Neuronal stem cell (in vitro differentiated cells): ENCODE measurements at regions not wholly inside any gene's neighbourhood (a gene's known extent, or its start where the extent isn't known, plus 50 kb on each side); places are given as distances from the start of the nearest gene placed in this dataset.

Source experiments
- DNase-seq: peaks from one replicate; pipeline ENCODE4 v3.0.0-alpha.2; 2013; ENCODE audit warnings: low spot score
- H2AFZ ChIP-seq: one replicate; pipeline ENCODE4 v1.6.1; 2013; ENCODE audit warnings: mild to moderate bottlenecking, low read length, inconsistent platforms
- H2AK5ac ChIP-seq: 2 replicates; pipeline ENCODE4 v1.6.1; 2013; ENCODE audit warnings: low read depth, mild to moderate bottlenecking, inconsistent platforms, low read length, moderate library complexity, mixed read lengths
- H2BK120ac ChIP-seq: 2 replicates; pipeline ENCODE4 v1.6.1; 2013; ENCODE audit warnings: low read depth, mild to moderate bottlenecking, inconsistent platforms, low read length, moderate library complexity, mixed read lengths
- H2BK12ac ChIP-seq: one replicate; pipeline ENCODE4 v1.6.1; 2013; ENCODE audit warnings: low read length, inconsistent platforms
- H2BK15ac ChIP-seq: 2 replicates; pipeline ENCODE4 v1.6.1; 2013; ENCODE audit warnings: mild to moderate bottlenecking, low read length, inconsistent platforms, mixed read lengths
- H2BK5ac ChIP-seq: one replicate; pipeline ENCODE4 v1.6.1; 2013; ENCODE audit warnings: inconsistent platforms, mild to moderate bottlenecking, low read length, moderate library complexity
- H3K14ac ChIP-seq: one replicate; pipeline ENCODE4 v1.6.1; 2013; ENCODE audit warnings: low read length, inconsistent platforms
- H3K18ac ChIP-seq: 2 replicates; pipeline ENCODE4 v1.6.1; 2013; ENCODE audit warnings: low read length, inconsistent platforms
- H3K23ac ChIP-seq: 2 replicates; pipeline ENCODE4 v1.6.1; 2013; ENCODE audit warnings: low read depth, mild to moderate bottlenecking, mixed read lengths, low read length, inconsistent platforms; ENCODE audit not compliant: poor library complexity
- H3K27ac ChIP-seq: replicated peaks from 3 replicates; pipeline ENCODE4 v1.5.1; 2013; ENCODE audit warnings: low read length, inconsistent platforms
- H3K27me3 ChIP-seq, 3 experiments: 2 replicates each; pipeline ENCODE4 v1.6.1; 2013; ENCODE audit warnings: low read length in 3 of 3, mild to moderate bottlenecking in 2 of 3, inconsistent platforms in 1 of 3, low read depth in 1 of 3, mixed read lengths in 1 of 3, moderate library complexity in 1 of 3; ENCODE audit not compliant: control insufficient read depth in 3 of 3, insufficient read depth in 3 of 3
- H3K36me3 ChIP-seq, 2 donors: replicated peaks in 1 of 2; 2 replicates each; pipeline ENCODE4 v1.6.1; 2013; ENCODE audit warnings: low read length in 2 of 2; ENCODE audit not compliant: control insufficient read depth in 2 of 2, insufficient read depth in 2 of 2
- H3K4ac ChIP-seq: 2 replicates; pipeline ENCODE4 v1.6.1; 2013; ENCODE audit warnings: inconsistent platforms, mild to moderate bottlenecking, low read length, moderate library complexity
- H3K4me1 ChIP-seq, 2 donors: 1 replicate in 1 of 2; 2 replicates in 1 of 2; pipeline ENCODE4 v1.6.1; 2013; ENCODE audit warnings: low read length in 2 of 2, low read depth in 1 of 2; ENCODE audit not compliant: control insufficient read depth in 2 of 2, insufficient read depth in 1 of 2
- H3K4me2 ChIP-seq: one replicate; pipeline ENCODE4 v1.6.1; 2013; ENCODE audit warnings: mild to moderate bottlenecking, low read length, inconsistent platforms; ENCODE audit not compliant: insufficient read depth, poor library complexity, severe bottlenecking
- H3K4me3 ChIP-seq, 2 donors: 2 replicates each; pipeline ENCODE4 v1.5.1; 2013; ENCODE audit warnings: low read length in 2 of 2, mild to moderate bottlenecking in 2 of 2, inconsistent platforms in 1 of 2, moderate library complexity in 1 of 2
- H3K79me1 ChIP-seq: one replicate; pipeline ENCODE4 v1.6.1; 2013; ENCODE audit warnings: low read depth, mild to moderate bottlenecking, inconsistent platforms, low read length, moderate library complexity
- H3K9ac ChIP-seq: one replicate; pipeline ENCODE4 v1.6.1; 2013; ENCODE audit warnings: mild to moderate bottlenecking, low read depth, low read length, inconsistent platforms; ENCODE audit not compliant: poor library complexity
- H3K9me3 ChIP-seq, 2 donors: replicated peaks in 1 of 2; 2 replicates each; pipeline versions ENCODE3 to v1.6.1; 2013; ENCODE audit warnings: low read length in 2 of 2, mild to moderate bottlenecking in 2 of 2, inconsistent platforms in 1 of 2, low read depth in 1 of 2, mixed read lengths in 1 of 2, moderate library complexity in 1 of 2; ENCODE audit not compliant: control insufficient read depth in 2 of 2, insufficient read depth in 1 of 2
- H4K8ac ChIP-seq: one replicate; pipeline ENCODE4 v1.6.1; 2013; ENCODE audit warnings: low read depth, mild to moderate bottlenecking, inconsistent platforms, low read length, moderate library complexity
- H4K91ac ChIP-seq: one replicate; pipeline ENCODE4 v1.6.1; 2013; ENCODE audit warnings: low read length, low read depth, mild to moderate bottlenecking, inconsistent platforms; ENCODE audit not compliant: poor library complexity
- WGBS, 2 donors: extraction: QIAGEN DNeasy Blood & Tissue Kit; methylation state at CpG; one replicate each; pipeline ENCODE4 v1.1.7; 2013; ENCODE audit warnings: missing lambda C conversion rate in 2 of 2, mixed read lengths in 1 of 2; ENCODE audit not compliant: insufficient read length in 2 of 2, insufficient replicate concordance in 1 of 2; ENCODE audit errors: extremely low coverage in 2 of 2; 5-methylcytosine and 5-hydroxymethylcytosine counted together

GRCh38 chr3:132265488-132265887 is 51.7 kb upstream of the ACP3 start:
- H3K4me1 ChIP-seq: no peaks in the 10 kb centered on the region
- H3K36me3 ChIP-seq: no peaks in the 10 kb centered on the region
- H4K8ac ChIP-seq: no peak overlapping the region
- no peak overlapping the region for H2BK12ac ChIP-seq
- no peak overlapping the region for H3K4ac ChIP-seq
- peaks cover 0 to 3% of the 10 kb centered on the region in 2 donors for H3K9me3 ChIP-seq
- H2BK15ac ChIP-seq: no peak overlapping the region
- peaks cover 2% of the 10 kb centered on the region for H3K79me1 ChIP-seq
- H3K27me3 ChIP-seq: no peaks in the 10 kb centered on the region
- no CpG with 5 or more reads among the region's 3 CpGs for WGBS, 2 donors
- H4K91ac ChIP-seq: no peak overlapping the region
- H3K9ac ChIP-seq: no peak overlapping the region
- no peak overlapping the region for H3K27ac ChIP-seq
- no peak overlapping the region for H3K18ac ChIP-seq
- no peak overlapping the region for H3K23ac ChIP-seq
- no peak overlapping the region for H3K4me3 ChIP-seq
- no peak overlapping the region for H3K4me2 ChIP-seq
- H3K14ac ChIP-seq: no peak overlapping the region
- H2BK120ac ChIP-seq: no peak overlapping the region
- H2BK5ac ChIP-seq: no peak overlapping the region
- H2AK5ac ChIP-seq: no peak overlapping the region
- H2AFZ ChIP-seq: no peak overlapping the region
- DNase-seq: no peak

DNA sequence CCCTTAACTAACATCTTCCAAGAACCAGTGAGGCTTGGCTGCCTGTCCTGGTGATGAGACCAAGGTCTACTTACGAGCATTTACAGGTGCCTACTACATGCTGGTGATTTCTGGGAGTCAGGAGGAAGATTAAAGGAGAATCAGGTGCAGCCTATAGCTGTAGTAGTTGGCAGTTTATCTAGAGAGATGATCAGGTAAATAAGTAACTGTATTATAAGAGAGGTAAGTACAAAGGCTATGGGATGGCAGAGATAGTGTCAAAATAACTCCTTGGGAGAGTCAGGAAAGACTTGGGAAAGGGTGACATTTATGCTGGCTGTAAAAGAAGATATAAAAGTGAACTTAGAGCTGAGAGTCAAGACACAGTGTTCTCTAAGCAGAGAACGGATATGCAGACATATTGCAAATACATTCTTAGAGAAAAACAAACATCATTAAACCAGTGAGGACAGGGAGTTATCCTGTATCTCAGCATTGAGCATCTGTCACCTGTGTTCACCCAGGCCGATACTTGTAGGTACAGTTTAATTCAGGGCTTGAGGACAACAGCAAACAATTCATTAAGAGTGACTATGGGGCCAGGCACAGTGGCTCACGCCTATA is 49.7 kb upstream of the ACP3 start:
- no peak overlapping the region for H4K8ac ChIP-seq
- H2BK15ac ChIP-seq: no peak overlapping the region
- no peaks in the 10 kb centered on the region for H3K36me3 ChIP-seq
- H3K18ac ChIP-seq: no peak overlapping the region
- no peak overlapping the region for H3K4ac ChIP-seq
- no peak overlapping the region for H4K91ac ChIP-seq
- H3K27ac ChIP-seq: no peak overlapping the region
- no peak for DNase-seq
- H3K4me3 ChIP-seq: no peak overlapping the region
- H3K9ac ChIP-seq: no peak overlapping the region
- no peak overlapping the region for H2BK12ac ChIP-seq
- H3K14ac ChIP-seq: no peak overlapping the region
- no peak overlapping the region for H3K4me2 ChIP-seq
- no peak overlapping the region for H2AFZ ChIP-seq
- peaks cover 0 to 3% of the 10 kb centered on the region in 2 donors for H3K9me3 ChIP-seq
- no CpG with 5 or more reads among the region's 4 CpGs for WGBS, 2 donors
- H2BK5ac ChIP-seq: no peak overlapping the region
- H3K27me3 ChIP-seq: no peaks in the 10 kb centered on the region
- H2BK120ac ChIP-seq: no peak overlapping the region
- H3K23ac ChIP-seq: no peak overlapping the region
- H2AK5ac ChIP-seq: no peak overlapping the region
- no peaks in the 10 kb centered on the region for H3K4me1 ChIP-seq
- H3K79me1 ChIP-seq: peaks cover 2% of the 10 kb centered on the region
